ENCODE measurements at regions not wholly inside any gene's neighbourhood (a gene's known extent, or its start where the extent isn't known, plus 50 kb on each side); places are given as distances from the start of the nearest gene placed in this dataset.

DNA sequence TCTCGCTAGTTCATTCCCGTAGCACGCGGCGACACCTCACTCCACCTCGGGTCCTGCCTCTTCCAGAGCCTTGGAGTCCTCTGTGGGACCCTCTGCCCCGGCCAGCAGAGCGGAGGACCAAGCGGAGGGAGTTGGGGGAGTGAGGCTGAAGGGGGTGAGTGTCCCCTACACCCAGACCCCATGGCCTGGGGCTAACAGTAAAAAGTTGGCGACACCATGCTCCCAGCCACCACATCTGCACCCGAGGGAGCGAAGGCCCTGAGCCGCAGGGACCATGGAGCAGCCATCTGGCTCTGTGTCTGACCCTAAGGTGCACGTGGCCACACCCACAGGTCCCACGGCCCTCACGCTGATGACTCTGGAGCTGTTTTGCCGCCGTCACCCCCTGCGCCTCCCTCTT is 293.8 kb downstream of the BRD1 start:
- Histone ChIP-seq H3K9ac (ENCODE audit: low read length) (no peak overlapping the region), H3K27ac (ENCODE audit: low read depth, low read length) (no peak overlapping the region), H3K79me2 (ENCODE audit: insufficient read depth, low read length) (peaks cover 7% of the 10 kb centered on the region; the same call in 1 of the 2 replicates), H3K4me1 (ENCODE audit: control insufficient read depth in 1 of 2, insufficient read depth in 2 of 2, low read length in 2 of 2) (no peaks in the 10 kb centered on the region), H3K36me3 (ENCODE audit: control insufficient read depth in 1 of 2, insufficient read depth in 2 of 2, low read length in 2 of 2) (no peaks in the 10 kb centered on the region), H3K4me2 (ENCODE audit: low read length) (no peak overlapping the region), H3K4me3 (replicated peaks in 1 of 2; ENCODE audit: low read depth in 1 of 2, low read length in 2 of 2) (no peak overlapping the region), H3K9me3 (ENCODE audit: control insufficient read depth in 1 of 2, insufficient read depth in 1 of 2, low read depth in 1 of 2, low read length in 2 of 2) (no peaks in the 10 kb centered on the region), H3K27me3 (ENCODE audit: insufficient read depth, low read length) (no peaks in the 10 kb centered on the region), H2AFZ (ENCODE audit: low read depth, low read length, poor library complexity, severe bottlenecking) (no peak overlapping the region), H4K20me1 (ENCODE audit: insufficient read depth) (0 out of 2 replicates have a peak, but pooled peaks cover 5% of the 10 kb centered on the region), H3K9me2 (ENCODE audit: insufficient read depth) (no peaks in the 10 kb centered on the region)
- POLR2A ChIA-PET, result no interaction called here
- ATAC-seq (no peak), DNase-seq (ENCODE audit: low read depth, low spot score) (no peak)
- RAD21 ChIA-PET (ENCODE audit: low non-redundant PET in 1 of 2, low total read pairs in 2 of 2, uncharacterized antibody in 2 of 2, unreplicated experiment in 2 of 2), result no interaction called here
- CTCF ChIA-PET, result no interaction called here
- intact Hi-C loops (cut with micrococcal nuclease), result loop anchor here (10.0 kb wide), 1 partner anchor 99 kb away; no protein-coding TSS in a partner anchor
- TF ChIP-seq POLR2A (IDR thresholded peaks at IDR 0.05; ENCODE audit: borderline replicate concordance, extremely low read depth, insufficient read depth, insufficient read length), result no peak
- no peak for TF ChIP-seq SIN3A (IDR thresholded peaks at IDR 0.05; ENCODE audit: low read depth)
- no peak for TF ChIP-seq ELF1 (IDR thresholded peaks at IDR 0.05; ENCODE audit: borderline replicate concordance, low read depth)
- TF ChIP-seq, protein P1, sequence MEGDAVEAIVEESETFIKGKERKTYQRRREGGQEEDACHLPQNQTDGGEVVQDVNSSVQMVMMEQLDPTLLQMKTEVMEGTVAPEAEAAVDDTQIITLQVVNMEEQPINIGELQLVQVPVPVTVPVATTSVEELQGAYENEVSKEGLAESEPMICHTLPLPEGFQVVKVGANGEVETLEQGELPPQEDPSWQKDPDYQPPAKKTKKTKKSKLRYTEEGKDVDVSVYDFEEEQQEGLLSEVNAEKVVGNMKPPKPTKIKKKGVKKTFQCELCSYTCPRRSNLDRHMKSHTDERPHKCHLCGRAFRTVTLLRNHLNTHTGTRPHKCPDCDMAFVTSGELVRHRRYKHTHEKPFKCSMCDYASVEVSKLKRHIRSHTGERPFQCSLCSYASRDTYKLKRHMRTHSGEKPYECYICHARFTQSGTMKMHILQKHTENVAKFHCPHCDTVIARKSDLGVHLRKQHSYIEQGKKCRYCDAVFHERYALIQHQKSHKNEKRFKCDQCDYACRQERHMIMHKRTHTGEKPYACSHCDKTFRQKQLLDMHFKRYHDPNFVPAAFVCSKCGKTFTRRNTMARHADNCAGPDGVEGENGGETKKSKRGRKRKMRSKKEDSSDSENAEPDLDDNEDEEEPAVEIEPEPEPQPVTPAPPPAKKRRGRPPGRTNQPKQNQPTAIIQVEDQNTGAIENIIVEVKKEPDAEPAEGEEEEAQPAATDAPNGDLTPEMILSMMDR (IDR thresholded peaks at IDR 0.05 in 2 of 3, conservative IDR thresholded peaks at IDR 0.05 in 1 of 3; ENCODE audit: borderline replicate concordance in 1 of 3, insufficient read depth in 1 of 3, low read depth in 2 of 3, low read length in 2 of 3), result no peak
- TF ChIP-seq RAD21 (IDR thresholded peaks at IDR 0.05; ENCODE audit: low read depth), result no peak
- no peak for TF ChIP-seq TCF7L2 (IDR thresholded peaks at IDR 0.05; ENCODE audit: borderline replicate concordance, extremely low read depth, insufficient read depth, insufficient read length)
- TF ChIP-seq SP1 (IDR thresholded peaks at IDR 0.05; ENCODE audit: low read depth), result no peak
- TF ChIP-seq CBX3 (IDR thresholded peaks at IDR 0.05; ENCODE audit: low read depth), result no peak
- TF ChIP-seq FOSL1 (IDR thresholded peaks at IDR 0.05; ENCODE audit: low read depth), result no peak
- TF ChIP-seq ZNF274 (IDR thresholded peaks at IDR 0.05; ENCODE audit: low read depth, low read length), result no peak
- TF ChIP-seq EGR1 (IDR thresholded peaks at IDR 0.05; ENCODE audit: low read depth), result no peak
- TF ChIP-seq POLR2AphosphoS5 (IDR thresholded peaks at IDR 0.05; ENCODE audit: low read depth, low read length), result no peak
- no peak for TF ChIP-seq EZH2phosphoT487 (IDR thresholded peaks at IDR 0.05; ENCODE audit: borderline replicate concordance)
- TF ChIP-seq, protein P2, sequence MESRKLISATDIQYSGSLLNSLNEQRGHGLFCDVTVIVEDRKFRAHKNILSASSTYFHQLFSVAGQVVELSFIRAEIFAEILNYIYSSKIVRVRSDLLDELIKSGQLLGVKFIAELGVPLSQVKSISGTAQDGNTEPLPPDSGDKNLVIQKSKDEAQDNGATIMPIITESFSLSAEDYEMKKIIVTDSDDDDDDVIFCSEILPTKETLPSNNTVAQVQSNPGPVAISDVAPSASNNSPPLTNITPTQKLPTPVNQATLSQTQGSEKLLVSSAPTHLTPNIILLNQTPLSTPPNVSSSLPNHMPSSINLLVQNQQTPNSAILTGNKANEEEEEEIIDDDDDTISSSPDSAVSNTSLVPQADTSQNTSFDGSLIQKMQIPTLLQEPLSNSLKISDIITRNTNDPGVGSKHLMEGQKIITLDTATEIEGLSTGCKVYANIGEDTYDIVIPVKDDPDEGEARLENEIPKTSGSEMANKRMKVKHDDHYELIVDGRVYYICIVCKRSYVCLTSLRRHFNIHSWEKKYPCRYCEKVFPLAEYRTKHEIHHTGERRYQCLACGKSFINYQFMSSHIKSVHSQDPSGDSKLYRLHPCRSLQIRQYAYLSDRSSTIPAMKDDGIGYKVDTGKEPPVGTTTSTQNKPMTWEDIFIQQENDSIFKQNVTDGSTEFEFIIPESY (IDR thresholded peaks at IDR 0.05; ENCODE audit: extremely low read depth, insufficient replicate concordance, low read length), result no peak
- TF ChIP-seq YY1 (IDR thresholded peaks at IDR 0.05; ENCODE audit: extremely low read depth, insufficient replicate concordance, low read depth, low read length), result no peak
- TF ChIP-seq, protein P3, sequence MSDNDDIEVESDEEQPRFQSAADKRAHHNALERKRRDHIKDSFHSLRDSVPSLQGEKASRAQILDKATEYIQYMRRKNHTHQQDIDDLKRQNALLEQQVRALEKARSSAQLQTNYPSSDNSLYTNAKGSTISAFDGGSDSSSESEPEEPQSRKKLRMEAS (IDR thresholded peaks at IDR 0.05), result no peak
- no peak for TF ChIP-seq JUND (IDR thresholded peaks at IDR 0.05)
- no TSS peak for BruUV-seq (replicated peaks)
